NB4 (cell line): ENCODE measurements at regions not wholly inside any gene's neighbourhood (a gene's known extent, or its start where the extent isn't known, plus 50 kb on each side); places are given as distances from the start of the nearest gene placed in this dataset.

Experiments
- DNase-seq: peaks from one replicate; pipeline ENCODE4 v3.0.0; 2010; ENCODE audit warnings: low read depth
- H3K4me3 ChIP-seq: one replicate; pipeline ENCODE4 v1.5.1; 2011; ENCODE audit warnings: mild to moderate bottlenecking, low read depth, low read length, moderate library complexity
- CTCF ChIP-seq: IDR thresholded peaks from one replicate; pipeline ENCODE4 v1.5.1; 2012; ENCODE audit warnings: low read depth, low read length
- MAX ChIP-seq: IDR thresholded peaks from 2 replicates; pipeline ENCODE4 v1.6.1; 2011; ENCODE audit warnings: low read depth, low read length
- MYC ChIP-seq: IDR thresholded peaks from 2 replicates; pipeline ENCODE4 v1.6.1; 2011; ENCODE audit warnings: low read depth, low read length
- POLR2A ChIP-seq: IDR thresholded peaks from 2 replicates; pipeline ENCODE4 v1.6.1; 2011; ENCODE audit warnings: mild to moderate bottlenecking; ENCODE audit not compliant: insufficient read length; ENCODE audit errors: extremely low read depth

DNA sequence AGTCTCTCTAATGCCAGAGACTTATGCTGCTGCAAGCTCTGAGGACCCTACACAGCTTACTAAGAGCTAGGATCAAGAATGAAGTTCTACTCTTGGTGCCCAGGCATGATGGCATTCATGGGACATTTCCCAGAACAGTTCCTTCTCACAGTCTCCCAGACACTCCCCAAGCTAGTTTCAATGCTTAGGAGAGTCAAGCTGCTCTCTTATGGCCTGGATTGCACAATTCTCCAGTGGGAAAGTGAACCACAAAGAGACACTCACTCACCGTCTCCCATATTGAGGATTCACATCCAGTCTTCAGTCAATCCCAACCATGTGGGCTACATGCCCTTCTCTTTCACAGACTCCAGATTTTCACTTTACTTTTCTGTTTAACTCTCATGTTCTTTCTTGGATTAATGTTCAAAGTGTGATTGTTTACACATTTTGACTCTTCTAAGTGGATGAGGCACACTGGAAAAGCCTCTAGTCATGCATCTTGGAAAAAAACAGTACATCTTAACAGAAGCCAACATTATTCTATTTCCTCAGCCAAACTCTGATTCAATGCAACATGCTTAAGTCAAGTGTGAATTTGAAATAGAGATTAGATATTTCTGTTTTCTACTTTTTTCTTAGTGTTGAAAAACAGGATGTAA, 447.8 kb upstream of the BTBD3 start:
- DNase-seq: no peak
- TF ChIP-seq CTCF (no peak), POLR2A (no peak), MAX (no peak)
- no peak overlapping the region for H3K4me3 ChIP-seq

DNA sequence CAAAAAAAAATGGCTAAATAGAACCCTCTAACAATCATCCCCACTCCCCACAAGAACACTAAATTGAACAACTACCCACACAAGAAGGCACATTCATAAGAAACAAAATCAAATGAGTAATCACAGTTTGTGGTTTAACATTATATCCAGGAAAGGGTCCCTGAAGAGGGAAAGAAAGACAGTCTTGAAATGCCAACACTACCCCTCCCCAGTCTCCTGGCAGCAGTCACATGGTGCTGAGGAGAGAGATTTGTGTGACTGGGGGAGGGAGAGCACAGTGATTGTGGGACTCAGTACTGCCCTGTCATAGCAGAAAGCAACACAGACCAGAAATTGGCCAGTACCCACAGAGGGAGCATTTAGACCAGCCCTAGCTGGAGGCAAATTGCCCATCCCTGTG, 443.7 kb upstream of the BTBD3 start:
- H3K4me3 ChIP-seq: no peak overlapping the region

DNA sequence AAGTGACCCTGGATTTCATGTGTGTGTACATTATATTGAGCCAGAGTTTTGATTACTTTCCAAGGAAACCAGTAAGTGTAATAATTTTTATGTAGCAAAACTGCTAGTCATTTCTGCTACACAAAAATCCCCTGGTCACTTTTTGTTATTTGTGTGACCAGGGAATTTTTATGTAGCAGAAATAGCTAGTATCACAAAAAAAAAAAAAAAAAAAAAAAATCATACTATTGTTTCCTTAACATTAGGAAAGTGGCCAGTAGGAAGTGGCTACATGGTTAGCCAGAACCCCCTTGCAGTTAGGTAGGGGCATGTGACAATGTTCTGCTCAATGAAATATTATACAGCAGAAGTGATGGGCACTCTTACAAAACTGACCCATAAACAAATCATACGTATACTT, 434.0 kb upstream of the BTBD3 start:
- H3K4me3 ChIP-seq: no peak overlapping the region
- no peak for TF ChIP-seq CTCF
- no peak for TF ChIP-seq POLR2A
- TF ChIP-seq MYC: no peak
- no peak for TF ChIP-seq MAX

More for the DNA sequence above, 443.7 kb upstream of the BTBD3 start:
- no peak for DNase-seq
- TF ChIP-seq MAX (no peak), POLR2A (no peak), CTCF (no peak), MYC (no peak)

GRCh38 chr20:11484479-11484878, 433.2 kb upstream of the BTBD3 start:
- no peak for TF ChIP-seq MYC
- TF ChIP-seq MAX: no peak
- TF ChIP-seq POLR2A: no peak
- no peak for TF ChIP-seq CTCF
- no peak for DNase-seq
- no peak overlapping the region for H3K4me3 ChIP-seq

More for the DNA sequence above, 434.0 kb upstream of the BTBD3 start:
- DNase-seq: no peak

DNA sequence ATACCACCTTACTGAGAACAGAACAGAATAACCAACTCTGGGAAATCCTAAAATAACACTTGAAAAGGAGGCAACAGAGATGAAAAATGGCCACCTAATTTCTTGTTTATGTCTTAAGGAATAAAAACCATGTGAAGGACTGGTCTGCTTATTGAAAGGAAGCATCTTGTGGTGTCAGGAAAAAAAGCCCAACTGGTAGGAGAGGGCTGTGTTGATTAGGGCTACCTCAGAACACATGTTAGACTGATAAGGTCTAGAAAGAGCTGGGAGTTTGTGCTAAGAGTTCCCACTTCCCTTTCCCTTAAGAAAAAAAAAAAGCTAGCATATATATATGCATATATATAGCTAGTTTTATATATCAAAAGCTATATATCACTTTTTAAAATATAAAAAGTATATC, 425.3 kb upstream of the BTBD3 start:
- H3K4me3 ChIP-seq: no peak overlapping the region
- TF ChIP-seq CTCF (no peak), MYC (no peak), MAX (no peak), POLR2A (no peak)
- no peak for DNase-seq

- no peak overlapping the region for H3K4me3 ChIP-seq
- TF ChIP-seq CTCF (no peak), MYC (no peak), POLR2A (no peak), MAX (no peak)
- no peak for DNase-seq
Measured at GRCh38 chr20:11492846-11493245, 424.8 kb upstream of the BTBD3 start.
